Endodermal cell (in vitro differentiated cells): ENCODE measurements at regions not wholly inside any gene's neighbourhood (a gene's known extent, or its start where the extent isn't known, plus 50 kb on each side); places are given as distances from the start of the nearest gene placed in this dataset.
A peak's percentile ranks its signal among the peaks of the same experiment; 100 is the strongest.

Experiments
- DNase-seq: peaks from one replicate; pipeline ENCODE4 v3.0.0-alpha.2; 2017
- H3K27ac ChIP-seq: 2 replicates; pipeline ENCODE4 v1.5.1; 2013; ENCODE audit warnings: mild to moderate bottlenecking, low read depth, low read length, moderate library complexity
- H3K27me3 ChIP-seq: 2 replicates; pipeline ENCODE4 v1.6.1; 2013; ENCODE audit warnings: mild to moderate bottlenecking, low read length, moderate library complexity; ENCODE audit not compliant: insufficient read depth, control insufficient read depth, poor library complexity, severe bottlenecking
- H3K36me3 ChIP-seq: 2 replicates; pipeline ENCODE4 v1.7.0; 2013; ENCODE audit warnings: mild to moderate bottlenecking, low read length, moderate library complexity; ENCODE audit not compliant: control insufficient read depth, insufficient read depth
- H3K4me1 ChIP-seq: one replicate; pipeline ENCODE4 v1.7.0; 2013; ENCODE audit warnings: low read length; ENCODE audit not compliant: control insufficient read depth, insufficient read depth
- H3K4me3 ChIP-seq: 2 replicates; pipeline ENCODE4 v1.5.1; 2013; ENCODE audit warnings: mild to moderate bottlenecking, low read length, moderate library complexity
- H3K9ac ChIP-seq: 2 replicates; pipeline ENCODE4 v1.6.1; 2013; ENCODE audit warnings: mild to moderate bottlenecking, low read length, moderate library complexity; ENCODE audit not compliant: poor library complexity, severe bottlenecking; ENCODE audit errors: extremely low read depth
- H3K9me3 ChIP-seq: 2 replicates; pipeline ENCODE4 v1.6.1; 2013; ENCODE audit warnings: mild to moderate bottlenecking, low read length, moderate library complexity; ENCODE audit not compliant: control insufficient read depth
- H3K27ac Mint-ChIP-seq: 2 replicates; pipeline ENCODE4 v1.8.0; 2020; ENCODE audit warnings: mixed read lengths
- H3K27me3 Mint-ChIP-seq: 2 replicates; pipeline ENCODE4 v1.8.0; 2021; ENCODE audit warnings: mild to moderate bottlenecking, mixed read lengths; ENCODE audit not compliant: insufficient read depth
- H3K36me3 Mint-ChIP-seq: 2 replicates; pipeline ENCODE4 v1.8.0; 2020; ENCODE audit warnings: low read depth, mixed read lengths
- H3K4me1 Mint-ChIP-seq: 2 replicates; pipeline ENCODE4 v1.8.0; 2020; ENCODE audit warnings: mixed read lengths
- H3K4me3 Mint-ChIP-seq: 2 replicates; pipeline ENCODE4 v1.8.0; 2020; ENCODE audit warnings: mild to moderate bottlenecking, moderate library complexity, mixed read lengths
- H3K9me3 Mint-ChIP-seq: 2 replicates; pipeline ENCODE4 v1.8.0; 2020; ENCODE audit warnings: mild to moderate bottlenecking, mixed read lengths
- CTCF ChIP-seq: fragments of 200-600 bp; sonication (generic); conservative IDR thresholded peaks from 2 replicates; pipeline ENCODE4 v1.5.0; 2021; ENCODE audit warnings: antibody characterized with exemption, mild to moderate bottlenecking
- WGBS, 2 experiments: methylation state at CpG; one replicate each; pipeline versions ENCODE4 v1.1.5 to v1.1.7; 2013; ENCODE audit warnings: missing lambda C conversion rate in 2 of 2, mixed read lengths in 1 of 2; ENCODE audit not compliant: insufficient coverage in 1 of 2, insufficient read length in 1 of 2; 5-methylcytosine and 5-hydroxymethylcytosine counted together

DNA sequence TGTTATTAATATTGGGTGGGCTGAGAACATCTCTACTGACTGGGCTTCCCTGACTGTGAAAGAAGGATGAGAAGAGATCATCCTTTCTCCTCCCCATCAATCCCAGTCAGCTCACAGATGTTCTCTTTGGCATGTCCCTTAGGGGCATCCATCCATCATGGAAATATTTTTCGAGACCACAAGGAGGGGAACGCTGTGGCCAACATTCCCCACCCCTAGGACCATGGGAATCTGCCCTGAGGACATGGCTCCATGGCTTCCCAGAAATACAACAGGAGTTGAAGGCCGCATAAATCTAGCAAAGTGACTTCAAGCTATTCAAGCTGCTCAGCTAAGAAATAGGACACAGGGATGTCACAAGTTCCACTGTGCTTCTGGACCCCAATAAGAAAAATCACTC, 456.8 kb downstream of the MED13L start:
- H3K4me1 ChIP-seq: no peaks in the 10 kb centered on the region
- peaks cover 12% of the 10 kb centered on the region for H3K27me3 Mint-ChIP-seq
- H3K4me3 ChIP-seq: no peak overlapping the region
- no peaks in the 10 kb centered on the region for H3K36me3 Mint-ChIP-seq
- H3K9ac ChIP-seq: no peak overlapping the region
- no peaks in the 10 kb centered on the region for H3K27me3 ChIP-seq
- no peak overlapping the region for H3K27ac Mint-ChIP-seq
- peaks cover 10% of the 10 kb centered on the region for H3K9me3 Mint-ChIP-seq
- no peaks in the 10 kb centered on the region for H3K36me3 ChIP-seq
- DNase-seq: no peak
- WGBS, 2 experiments: 85 to 88% methylated on average over 3 of the region's 3 CpGs
- H3K9me3 ChIP-seq: peaks cover 8% of the 10 kb centered on the region
- peaks cover 11% of the 10 kb centered on the region for H3K4me1 Mint-ChIP-seq
- TF ChIP-seq CTCF: no peak
- H3K4me3 Mint-ChIP-seq: no peak overlapping the region
- no peak overlapping the region for H3K27ac ChIP-seq

GRCh38 chr12:115818973-115819372, 458.5 kb downstream of the MED13L start:
- H3K27me3 ChIP-seq: no peaks in the 10 kb centered on the region
- Mint-ChIP-seq H3K4me1 (peaks cover 11% of the 10 kb centered on the region), H3K36me3 (no peaks in the 10 kb centered on the region), H3K9me3 (no peaks in the 10 kb centered on the region), H3K27me3 (peaks cover 20% of the 10 kb centered on the region), H3K27ac (no peak overlapping the region), H3K4me3 (no peak overlapping the region)
- no peak overlapping the region for H3K9ac ChIP-seq
- DNase-seq: peak; percentile 64
- no peaks in the 10 kb centered on the region for H3K4me1 ChIP-seq
- H3K36me3 ChIP-seq: no peaks in the 10 kb centered on the region
- no peak overlapping the region for H3K4me3 ChIP-seq
- peak; percentile 47 for TF ChIP-seq CTCF
- no peaks in the 10 kb centered on the region for H3K9me3 ChIP-seq
- no peak overlapping the region for H3K27ac ChIP-seq
- WGBS, 2 experiments: 78 to 92% methylated on average over 3 to 5 of the region's 5 CpGs

- no peaks in the 10 kb centered on the region for H3K27me3 ChIP-seq
- H3K27ac Mint-ChIP-seq: no peak overlapping the region
- H3K36me3 Mint-ChIP-seq: no peaks in the 10 kb centered on the region
- H3K9ac ChIP-seq: no peak overlapping the region
- no peak overlapping the region for H3K27ac ChIP-seq
- H3K36me3 ChIP-seq: no peaks in the 10 kb centered on the region
- no peaks in the 10 kb centered on the region for H3K4me1 ChIP-seq
- no peak for DNase-seq
- H3K27me3 Mint-ChIP-seq: peaks cover 24% of the 10 kb centered on the region
- H3K4me3 Mint-ChIP-seq: no peak overlapping the region
- 93 to 94% methylated on average over 3 to 9 of the region's 9 CpGs for WGBS, 2 experiments
- H3K4me3 ChIP-seq: no peak overlapping the region
- H3K9me3 Mint-ChIP-seq: peaks cover under 1% of the 10 kb centered on the region
- no peaks in the 10 kb centered on the region for H3K9me3 ChIP-seq
- peaks cover 11% of the 10 kb centered on the region for H3K4me1 Mint-ChIP-seq
- no peak for TF ChIP-seq CTCF
Measured at GRCh38 chr12:115817389-115817788, 460.1 kb downstream of the MED13L start.
